Caco-2 (cell line): ENCODE measurements at regions not wholly inside any gene's neighbourhood (a gene's known extent, or its start where the extent isn't known, plus 50 kb on each side); places are given as distances from the start of the nearest gene placed in this dataset.
A peak's percentile ranks its signal among the peaks of the same experiment; 100 is the strongest.

Experiments used
- BruUV-seq: library from RNA; stranded (reverse); fragments of 400-500 nt; replicated peaks from 2 replicates; lab custom pipeline; 2021; lab: Mats Ljungman, UMichigan
- CTCF ChIA-PET: fragments of 300-600 bp; sonication (Branson Sonifier 250); formaldehyde crosslinking; loops from one replicate; lab custom pipeline; 2022; ENCODE audit warnings: antibody characterized with exemption; lab: Charles Lee
- POLR2A ChIA-PET: fragments of 300-600 bp; sonication (Branson Sonifier 250); formaldehyde crosslinking; loops from one replicate; lab custom pipeline; 2022; ENCODE audit warnings: antibody characterized with exemption; lab: Charles Lee
- DNase-seq, 2 experiments: peaks; one replicate each; pipeline versions ENCODE4 v3.0.0 to v3.0.0-alpha.2; 2020 to 2022
- H3K27me3 ChIP-seq: replicated peaks from 2 replicates; pipeline ENCODE4 v1.6.0; 2011; ENCODE audit warnings: low read length; ENCODE audit not compliant: control insufficient read depth, insufficient read depth
- H3K36me3 ChIP-seq: 2 replicates; pipeline ENCODE4 v1.5.1; 2011; ENCODE audit warnings: low read length; ENCODE audit not compliant: control insufficient read depth, insufficient read depth
- H3K4me1 ChIP-seq: fragments of 250-450 bp; sonication (Bioruptor Pico); 2 replicates; pipeline ENCODE4 v1.5.1; 2020; ENCODE audit warnings: mild to moderate bottlenecking
- H3K4me3 ChIP-seq: 2 replicates; pipeline ENCODE4 v1.5.1; 2011; ENCODE audit warnings: low read depth, mild to moderate bottlenecking, control low read depth, low read length
- H3K9me3 ChIP-seq: fragments of 250-450 bp; sonication (Bioruptor Pico); 2 replicates; pipeline ENCODE4 v1.5.1; 2020; ENCODE audit warnings: mild to moderate bottlenecking, moderate library complexity
- H3K27ac Mint-ChIP-seq: one replicate; pipeline ENCODE4 v1.8.0; 2022; ENCODE audit warnings: mixed read lengths; ENCODE audit not compliant: unreplicated experiment
- H3K27me3 Mint-ChIP-seq: one replicate; pipeline ENCODE4 v1.8.0; 2022; ENCODE audit warnings: mixed read lengths; ENCODE audit not compliant: insufficient read depth, unreplicated experiment
- H3K36me3 Mint-ChIP-seq: one replicate; pipeline ENCODE4 v1.8.0; 2022; ENCODE audit warnings: mild to moderate bottlenecking, mixed read lengths; ENCODE audit not compliant: insufficient read depth, unreplicated experiment
- H3K4me1 Mint-ChIP-seq: one replicate; pipeline ENCODE4 v1.8.0; 2022; ENCODE audit warnings: low read depth, mixed read lengths; ENCODE audit not compliant: unreplicated experiment
- H3K4me3 Mint-ChIP-seq: one replicate; pipeline ENCODE4 v1.8.0; 2022; ENCODE audit warnings: mild to moderate bottlenecking, moderate library complexity, mixed read lengths; ENCODE audit not compliant: unreplicated experiment
- H3K9me3 Mint-ChIP-seq: one replicate; pipeline ENCODE4 v1.8.0; 2022; ENCODE audit warnings: mixed read lengths; ENCODE audit not compliant: unreplicated experiment
- CTCF ChIP-seq, 2 experiments: fragments of 200-600 bp in 1 of 2; IDR thresholded peaks; 1 replicate in 1 of 2; 2 replicates in 1 of 2; pipeline versions ENCODE4 v1.5.1 to v1.8.0; 2011 to 2022; ENCODE audit warnings: antibody characterized with exemption in 1 of 2, control low read depth in 1 of 2, inconsistent platforms in 1 of 2, low read depth in 1 of 2, low read length in 1 of 2, mild to moderate bottlenecking in 1 of 2, moderate library complexity in 1 of 2; ENCODE audit not compliant: insufficient read depth in 1 of 2, severe bottlenecking in 1 of 2, unreplicated experiment in 1 of 2
- intact Hi-C: fragments of 100-400 bp; cut with micrococcal nuclease; formaldehyde crosslinking; loops from one replicate; pipeline ENCODE4 v1.10.0; 2022; ENCODE audit not compliant: unreplicated experiment

GRCh38 chr2:37425408-37425807 lies 81.0 kb downstream of the QPCT start:
- Mint-ChIP-seq H3K4me1 (peaks cover 10% of the 10 kb centered on the region), H3K27ac (no peak overlapping the region), H3K4me3 (no peak overlapping the region), H3K9me3 (peaks cover 16% of the 10 kb centered on the region), H3K27me3 (no peaks in the 10 kb centered on the region), H3K36me3 (no peaks in the 10 kb centered on the region)
- intact Hi-C loops = no loop called here
- Histone ChIP-seq H3K4me1 (peaks cover 18% of the 10 kb centered on the region), H3K9me3 (peaks cover 3% of the 10 kb centered on the region; the same call in 1 of the 2 replicates), H3K36me3 (no peaks in the 10 kb centered on the region), H3K27me3 (no peaks in the 10 kb centered on the region), H3K4me3 (no peak overlapping the region)
- POLR2A ChIA-PET = interaction anchor here (0.7 kb wide), 1 partner anchor 1076 kb away, joined by 3 read pairs; no protein-coding TSS in a partner anchor
- DNase-seq = no peak
- BruUV-seq = no TSS peak
- CTCF ChIA-PET = interaction anchor here (1.6 kb wide), 1 partner anchor 11 kb away, joined by 4 read pairs; no protein-coding TSS in a partner anchor
- TF ChIP-seq CTCF (IDR thresholded peaks at IDR 0.05; ENCODE audit: insufficient read depth in 1 of 2, low read depth in 1 of 2, low read length in 1 of 2, severe bottlenecking in 1 of 2, unreplicated experiment in 1 of 2) = no peak

- CTCF ChIA-PET = no interaction called here
- H3K4me3 ChIP-seq = no peak overlapping the region
- BruUV-seq = no TSS peak
- H3K36me3 ChIP-seq = no peaks in the 10 kb centered on the region
- no peak overlapping the region for H3K4me3 Mint-ChIP-seq
- H3K4me1 ChIP-seq = peaks cover 18% of the 10 kb centered on the region
- peaks cover 10% of the 10 kb centered on the region for H3K4me1 Mint-ChIP-seq
- no peaks in the 10 kb centered on the region for H3K36me3 Mint-ChIP-seq
- POLR2A ChIA-PET = no interaction called here
- no peak for TF ChIP-seq CTCF (IDR thresholded peaks at IDR 0.05; ENCODE audit: insufficient read depth in 1 of 2, low read depth in 1 of 2, low read length in 1 of 2, severe bottlenecking in 1 of 2, unreplicated experiment in 1 of 2)
- peak in 1 of 2 experiments; percentile 15 for DNase-seq
- no peak overlapping the region for H3K27ac Mint-ChIP-seq
- peaks cover 21% of the 10 kb centered on the region for H3K9me3 Mint-ChIP-seq
- intact Hi-C loops = no loop called here
- no peaks in the 10 kb centered on the region for H3K27me3 Mint-ChIP-seq
- peaks cover 3% of the 10 kb centered on the region; the same call in 1 of the 2 replicates for H3K9me3 ChIP-seq
- H3K27me3 ChIP-seq = no peaks in the 10 kb centered on the region
These were observed 82.8 kb downstream of the QPCT start for GRCh38 chr2:37427241-37427640.

- peaks cover 11% of the 10 kb centered on the region for H3K9me3 Mint-ChIP-seq
These were observed 91.9 kb downstream of the QPCT start for GRCh38 chr2:37436323-37436722.

More at GRCh38 chr2:37436323-37436722, 91.9 kb downstream of the QPCT start:
- Mint-ChIP-seq H3K4me1 (peaks cover 5% of the 10 kb centered on the region), H3K36me3 (no peaks in the 10 kb centered on the region), H3K27me3 (no peaks in the 10 kb centered on the region), H3K27ac (no peak overlapping the region), H3K4me3 (no peak overlapping the region)
- ChIA-PET CTCF (no interaction called here), POLR2A (no interaction called here)
- BruUV-seq = no TSS peak
- Histone ChIP-seq H3K4me1 (no peaks in the 10 kb centered on the region), H3K27me3 (no peaks in the 10 kb centered on the region), H3K4me3 (no peak overlapping the region), H3K9me3 (peaks cover 7% of the 10 kb centered on the region; the same call in 1 of the 2 replicates), H3K36me3 (no peaks in the 10 kb centered on the region)
- intact Hi-C loops = no loop called here
- no peak for TF ChIP-seq CTCF (IDR thresholded peaks at IDR 0.05; ENCODE audit: insufficient read depth in 1 of 2, low read depth in 1 of 2, low read length in 1 of 2, severe bottlenecking in 1 of 2, unreplicated experiment in 1 of 2)
- DNase-seq = no peak
